Parathyroid adenoma (tissue), 2 donors: ENCODE measurements at regions not wholly inside any gene's neighbourhood (a gene's known extent, or its start where the extent isn't known, plus 50 kb on each side); places are given as distances from the start of the nearest gene placed in this dataset.
"Not testable (repeated sequence)": the region's sequence is repeated elsewhere in the genome, so short reads cannot be mapped to it uniquely, and the experiment has no call there.

Source experiments
- H2AFZ ChIP-seq: fragments of 300-600 bp; sonication (generic); one replicate; pipeline ENCODE4 v1.7.0; 2017; ENCODE audit warnings: antibody characterized with exemption, mild to moderate bottlenecking
- H3K27ac ChIP-seq: fragments of 300-600 bp; sonication (generic); one replicate; pipeline ENCODE4 v1.7.0; 2017
- H3K27me3 ChIP-seq: fragments of 300-600 bp; sonication (generic); one replicate; pipeline ENCODE4 v1.7.0; 2017; ENCODE audit warnings: low read length; ENCODE audit not compliant: control insufficient read depth, insufficient read depth
- H3K36me3 ChIP-seq: fragments of 300-600 bp; sonication (generic); one replicate; pipeline ENCODE4 v1.7.0; 2017; ENCODE audit warnings: low read length; ENCODE audit not compliant: control insufficient read depth, insufficient read depth
- H3K4me1 ChIP-seq: fragments of 300-600 bp; sonication (generic); one replicate; pipeline ENCODE4 v1.7.0; 2017; ENCODE audit warnings: control low read depth
- H3K4me2 ChIP-seq: fragments of 300-600 bp; sonication (generic); one replicate; pipeline ENCODE4 v1.7.0; 2017; ENCODE audit warnings: low read length
- H3K4me3 ChIP-seq: fragments of 300-600 bp; sonication (generic); one replicate; pipeline ENCODE4 v1.7.0; 2017; ENCODE audit warnings: low read depth, low read length
- H3K79me2 ChIP-seq: fragments of 300-600 bp; sonication (generic); one replicate; pipeline ENCODE4 v1.7.0; 2017; ENCODE audit warnings: control low read depth
- H3K9ac ChIP-seq: fragments of 300-600 bp; sonication (generic); one replicate; pipeline ENCODE4 v1.7.0; 2017; ENCODE audit warnings: mild to moderate bottlenecking
- H3K9me3 ChIP-seq: fragments of 300-600 bp; sonication (generic); one replicate; pipeline ENCODE4 v1.7.0; 2017; ENCODE audit warnings: low read length; ENCODE audit not compliant: control insufficient read depth
- CTCF ChIP-seq: fragments of 300-600 bp; sonication (generic); IDR thresholded peaks from one replicate; pipeline ENCODE4 v1.7.0; 2017; ENCODE audit warnings: antibody characterized with exemption, mild to moderate bottlenecking
- donor health status: primary hyperparathyroidism.

- no peak overlapping the region for H2AFZ ChIP-seq
- H3K4me1 ChIP-seq = no peaks in the 10 kb centered on the region
- no peaks in the 10 kb centered on the region for H3K9me3 ChIP-seq
- H3K9ac ChIP-seq = no peak overlapping the region
- H3K27me3 ChIP-seq = no peaks in the 10 kb centered on the region
- H3K4me2 ChIP-seq = no peak overlapping the region
- TF ChIP-seq CTCF = no peak
- H3K79me2 ChIP-seq = no peaks in the 10 kb centered on the region
- H3K4me3 ChIP-seq = no peak overlapping the region
- no peaks in the 10 kb centered on the region for H3K36me3 ChIP-seq
- no peak overlapping the region for H3K27ac ChIP-seq
These were observed 1588.8 kb downstream of the REEP3 start for GRCh38 chr10:65110009-65110408.

GRCh38 chr10:65111059-65111458 lies 1589.9 kb downstream of the REEP3 start:
- not testable (repeated sequence) for H3K4me3 ChIP-seq, H3K4me1 ChIP-seq

GRCh38 chr10:65112573-65112972 lies 1591.4 kb downstream of the REEP3 start:
- Histone ChIP-seq H3K9ac (no peak overlapping the region), H3K79me2 (no peaks in the 10 kb centered on the region), H3K9me3 (no peaks in the 10 kb centered on the region), H3K4me2 (no peak overlapping the region), H3K4me1 (no peaks in the 10 kb centered on the region), H3K4me3 (no peak overlapping the region), H3K27ac (no peak overlapping the region), H3K27me3 (no peaks in the 10 kb centered on the region), H3K36me3 (no peaks in the 10 kb centered on the region), H2AFZ (no peak overlapping the region)
- TF ChIP-seq CTCF = no peak

More at GRCh38 chr10:65111059-65111458, 1589.9 kb downstream of the REEP3 start:
- H3K79me2 ChIP-seq, H3K9ac ChIP-seq, H3K36me3 ChIP-seq, H3K27ac ChIP-seq, H3K27me3 ChIP-seq, H2AFZ ChIP-seq, H3K9me3 ChIP-seq, H3K4me2 ChIP-seq: not testable (repeated sequence)

GRCh38 chr10:65123120-65123519 lies 1601.9 kb downstream of the REEP3 start:
- Histone ChIP-seq H3K4me1 (no peaks in the 10 kb centered on the region), H3K9me3 (no peaks in the 10 kb centered on the region), H3K4me3 (no peak overlapping the region), H3K9ac (no peak overlapping the region), H3K27me3 (no peaks in the 10 kb centered on the region), H3K79me2 (no peaks in the 10 kb centered on the region), H2AFZ (no peak overlapping the region), H3K4me2 (no peak overlapping the region), H3K36me3 (no peaks in the 10 kb centered on the region), H3K27ac (no peak overlapping the region)
- TF ChIP-seq CTCF = no peak

- Histone ChIP-seq H2AFZ (no peak overlapping the region), H3K27me3 (no peaks in the 10 kb centered on the region), H3K9me3 (no peaks in the 10 kb centered on the region), H3K79me2 (no peaks in the 10 kb centered on the region), H3K9ac (no peak overlapping the region), H3K27ac (no peak overlapping the region), H3K4me2 (no peak overlapping the region), H3K4me1 (no peaks in the 10 kb centered on the region), H3K36me3 (no peaks in the 10 kb centered on the region), H3K4me3 (no peak overlapping the region)
- no peak for TF ChIP-seq CTCF
These were observed 1604.0 kb downstream of the REEP3 start for GRCh38 chr10:65125212-65125611.
